GM21381 (cell line): ENCODE measurements at regions not wholly inside any gene's neighbourhood (a gene's known extent, or its start where the extent isn't known, plus 50 kb on each side); places are given as distances from the start of the nearest gene placed in this dataset.
"Not testable (repeated sequence)": the region's sequence is repeated elsewhere in the genome, so short reads cannot be mapped to it uniquely, and the experiment has no call there.

Experiments used
- ATAC-seq: cut with Tn5 transposase; IDR thresholded peaks from one replicate; pipeline ENCODE4 v1.9.1; 2021; ENCODE audit warnings: mild to moderate bottlenecking, moderate library complexity; ENCODE audit not compliant: unreplicated experiment

- no peak for ATAC-seq
Measured at GRCh38 chr1:196005426-196005825, 602.8 kb downstream of the KCNT2 start.

GRCh38 chr1:196004388-196004787 is 603.9 kb downstream of the KCNT2 start:
- ATAC-seq = not testable (repeated sequence)

GRCh38 chr1:196002906-196003305 is 605.3 kb downstream of the KCNT2 start:
- ATAC-seq = no peak

- not testable (repeated sequence) for ATAC-seq
Measured at GRCh38 chr1:196002296-196002695, 605.9 kb downstream of the KCNT2 start.

- no peak for ATAC-seq
Measured at GRCh38 chr1:196001188-196001587, 607.1 kb downstream of the KCNT2 start.

GRCh38 chr1:195999022-195999421 is 609.2 kb downstream of the KCNT2 start:
- ATAC-seq = no peak

- ATAC-seq = no peak
Measured at GRCh38 chr1:195981448-195982139, 626.6 kb downstream of the KCNT2 start.

- no peak for ATAC-seq
Measured at GRCh38 chr1:195979646-195980045, 628.6 kb downstream of the KCNT2 start.

GRCh38 chr1:195973311-195973904 is 634.8 kb downstream of the KCNT2 start:
- no peak for ATAC-seq

GRCh38 chr1:195971589-195971988 is 636.7 kb downstream of the KCNT2 start:
- ATAC-seq = no peak

GRCh38 chr1:195970209-195970608 is 638.0 kb downstream of the KCNT2 start:
- no peak for ATAC-seq

- no peak for ATAC-seq
Measured at GRCh38 chr1:195965475-195965874, 642.8 kb downstream of the KCNT2 start.

- no peak for ATAC-seq
Measured at GRCh38 chr1:195965036-195965435, 643.2 kb downstream of the KCNT2 start.

GRCh38 chr1:195964516-195964915 is 643.7 kb downstream of the KCNT2 start:
- no peak for ATAC-seq

- ATAC-seq = no peak
Measured at GRCh38 chr1:195962051-195962450, 646.2 kb downstream of the KCNT2 start.

- no peak for ATAC-seq
Measured at GRCh38 chr1:195960580-195960979, 647.7 kb downstream of the KCNT2 start.

GRCh38 chr1:195958131-195958530 is 650.1 kb downstream of the KCNT2 start:
- no peak for ATAC-seq

- no peak for ATAC-seq
Measured at GRCh38 chr1:195956845-195957244, 651.4 kb downstream of the KCNT2 start.

GRCh38 chr1:195954848-195955247 is 653.4 kb downstream of the KCNT2 start:
- ATAC-seq = no peak

GRCh38 chr1:195951313-195951712 is 656.9 kb downstream of the KCNT2 start:
- ATAC-seq = no peak

GRCh38 chr1:195948123-195948895 is 659.9 kb downstream of the KCNT2 start:
- ATAC-seq = no peak

GRCh38 chr1:195946500-195946899 is 661.7 kb downstream of the KCNT2 start:
- ATAC-seq = no peak
